ENCODE measurements at regions not wholly inside any gene's neighbourhood (a gene's known extent, or its start where the extent isn't known, plus 50 kb on each side); places are given as distances from the start of the nearest gene placed in this dataset.
"Not testable (repeated sequence)": the region's sequence is repeated elsewhere in the genome, so short reads cannot be mapped to it uniquely, and the experiment has no call there.

DNA sequence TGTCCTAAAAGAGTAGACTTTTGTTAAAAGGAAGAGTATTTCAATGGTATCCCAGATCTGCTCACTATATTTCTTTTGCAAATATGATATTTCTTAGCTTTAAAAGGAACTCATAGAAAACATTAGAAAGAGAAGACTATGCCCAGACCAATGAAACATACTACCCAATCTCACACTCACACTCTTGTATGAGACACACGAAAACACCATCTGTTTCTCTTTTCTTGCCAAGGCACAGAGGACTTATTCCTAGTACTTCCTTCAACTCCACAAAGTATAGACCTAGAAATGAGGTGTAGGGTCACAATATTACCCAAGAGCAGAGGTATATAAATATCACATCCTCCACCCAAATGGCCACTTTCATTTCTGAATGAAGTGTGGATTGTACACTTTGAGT, 292.4 kb upstream of the ACO1 start:
- FAIRE-seq (no peak), DNase-seq (ENCODE audit: low spot score in 2 of 2) (no peak)

- no peak for DNase-seq (ENCODE audit: low spot score in 2 of 2)
- FAIRE-seq = no peak
These were observed 267.2 kb upstream of the ACO1 start for GRCh38 chr9:32117291-32117690.

- FAIRE-seq (no peak), DNase-seq (ENCODE audit: low spot score in 2 of 2) (no peak)
These were observed 255.9 kb upstream of the ACO1 start for GRCh38 chr9:32128546-32128945.

- DNase-seq (ENCODE audit: low spot score in 2 of 2); FAIRE-seq: not testable (repeated sequence)
These were observed 253.7 kb upstream of the ACO1 start for GRCh38 chr9:32130709-32131108.

- DNase-seq (ENCODE audit: low spot score in 2 of 2) (no peak), FAIRE-seq (no peak)
These were observed 247.6 kb upstream of the ACO1 start for GRCh38 chr9:32136700-32137339.

DNA sequence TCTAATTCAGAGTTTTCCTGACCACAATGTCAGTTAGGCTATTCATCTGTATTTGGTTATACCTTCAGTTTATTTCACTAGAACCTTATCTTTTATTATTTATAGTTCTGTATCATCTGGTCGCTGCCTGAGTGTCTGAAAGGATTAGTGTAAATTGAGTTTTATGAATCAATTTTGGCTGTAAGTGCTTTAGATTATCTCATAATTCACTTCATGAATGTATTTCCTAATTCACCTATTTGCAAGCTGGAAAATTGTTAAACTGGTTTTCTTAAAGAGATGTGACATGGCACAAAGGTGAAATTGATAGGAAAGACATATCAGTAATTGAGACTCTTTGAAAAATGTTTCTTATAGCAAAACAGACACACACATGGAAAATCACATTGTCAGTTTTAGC, 242.4 kb upstream of the ACO1 start:
- DNase-seq (ENCODE audit: low spot score in 2 of 2) = no peak
- no peak for FAIRE-seq

DNA sequence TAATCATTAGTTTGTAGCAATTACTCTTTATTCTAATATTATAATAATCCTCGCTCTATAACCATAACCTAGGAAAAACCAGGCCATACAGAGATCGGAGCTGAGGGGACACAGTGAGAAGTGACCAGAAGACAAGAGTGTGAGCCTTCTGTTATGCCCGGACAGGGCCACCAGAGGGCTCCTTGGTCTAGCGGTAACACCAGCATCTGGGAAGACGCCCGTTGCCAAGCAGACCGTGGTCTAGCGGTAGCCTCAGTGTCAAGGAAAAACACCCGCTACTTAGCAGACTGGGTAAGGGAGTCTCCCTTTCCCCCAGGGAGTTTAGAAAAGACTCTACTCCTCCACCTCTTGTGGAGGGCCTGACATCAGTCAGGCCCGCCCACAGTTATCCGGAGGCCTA, 235.9 kb upstream of the ACO1 start:
- DNase-seq (ENCODE audit: low spot score in 2 of 2); FAIRE-seq: not testable (repeated sequence)

DNA sequence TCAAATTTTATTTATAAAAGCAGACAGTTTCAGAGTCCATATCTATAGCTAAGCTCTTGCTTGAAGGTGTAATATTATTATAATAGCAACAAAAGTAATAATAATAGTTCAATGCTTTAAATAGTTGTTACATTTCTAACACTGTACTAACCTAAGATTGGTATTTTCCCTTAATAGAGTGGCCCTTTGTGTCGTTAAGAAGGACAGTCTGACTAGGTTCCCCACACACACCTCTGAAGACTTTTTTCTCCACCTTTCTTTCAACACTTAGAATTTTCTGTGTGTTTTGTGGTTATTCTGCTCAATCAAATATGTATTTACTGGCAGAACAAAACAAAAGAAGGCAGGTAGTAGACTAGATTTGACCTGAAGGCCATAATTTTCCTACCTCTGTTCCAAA, 223.2 kb upstream of the ACO1 start:
- FAIRE-seq (no peak), DNase-seq (ENCODE audit: low spot score in 2 of 2) (no peak)

DNA sequence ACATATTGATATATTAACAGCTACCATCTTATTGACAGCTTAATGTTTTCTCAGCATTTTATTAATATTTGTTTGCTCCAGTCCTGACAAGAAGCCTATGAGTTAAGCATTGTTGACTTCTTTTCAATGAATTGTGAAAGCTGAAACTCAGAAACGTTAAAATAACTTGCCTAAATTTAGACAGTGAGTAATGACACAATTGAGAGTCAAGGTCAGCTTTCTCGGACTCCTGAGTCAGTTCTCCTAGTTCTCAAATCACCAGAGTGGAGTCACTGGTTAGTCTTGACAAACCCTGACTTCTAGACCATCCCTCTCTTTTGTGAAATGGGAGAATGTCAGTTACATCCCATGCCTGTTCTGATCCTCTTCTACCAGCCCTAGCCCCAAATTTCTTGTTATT, 222.7 kb upstream of the ACO1 start:
- DNase-seq (ENCODE audit: low spot score in 2 of 2) (no peak), FAIRE-seq (no peak)

DNA sequence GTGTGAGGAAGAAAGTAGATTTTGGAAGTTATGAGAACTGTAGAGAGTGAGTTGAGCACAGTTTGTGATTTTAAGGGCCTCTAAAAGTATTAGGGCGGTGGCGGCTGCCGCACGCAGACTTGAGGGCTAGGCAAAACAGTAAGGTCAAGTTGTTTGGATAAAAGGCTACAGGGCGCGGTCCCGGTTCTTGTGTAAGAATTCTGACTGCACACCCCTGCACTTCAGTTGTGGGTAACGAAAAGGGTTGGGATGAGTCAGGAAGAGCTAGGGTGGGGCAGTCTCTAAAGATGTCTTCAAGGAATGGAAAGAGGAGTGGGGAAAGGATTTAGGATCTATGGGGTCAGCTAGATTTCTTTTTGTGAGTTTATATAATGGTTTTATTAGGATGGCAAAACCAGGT, 218.1 kb upstream of the ACO1 start:
- FAIRE-seq = not testable (repeated sequence)

GRCh38 chr9:32171339-32171738, 213.1 kb upstream of the ACO1 start:
- DNase-seq (ENCODE audit: low spot score in 2 of 2) (no peak), FAIRE-seq (no peak)

More for the DNA sequence above, 218.1 kb upstream of the ACO1 start:
- DNase-seq (ENCODE audit: low spot score in 2 of 2) = not testable (repeated sequence)

DNA sequence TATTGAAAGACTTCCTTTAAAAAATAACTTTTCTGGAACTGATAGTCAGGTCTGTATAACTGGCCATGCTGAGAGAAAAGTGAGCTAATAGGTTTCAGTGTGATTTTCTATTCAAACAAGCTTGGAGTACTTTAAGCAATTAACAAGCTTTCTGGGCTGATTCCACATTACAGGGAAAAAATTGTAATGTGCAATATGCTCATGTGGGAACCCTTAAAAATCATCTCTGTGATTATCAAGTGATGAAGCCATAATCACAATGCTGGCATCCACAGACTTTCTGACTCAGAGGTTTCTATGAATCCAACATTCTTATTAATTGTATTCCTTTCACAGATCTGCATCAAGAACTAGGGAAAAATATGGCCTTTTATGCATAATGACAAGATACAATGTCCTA, 212.2 kb upstream of the ACO1 start:
- no peak for FAIRE-seq
- no peak for DNase-seq (ENCODE audit: low spot score in 2 of 2)

DNA sequence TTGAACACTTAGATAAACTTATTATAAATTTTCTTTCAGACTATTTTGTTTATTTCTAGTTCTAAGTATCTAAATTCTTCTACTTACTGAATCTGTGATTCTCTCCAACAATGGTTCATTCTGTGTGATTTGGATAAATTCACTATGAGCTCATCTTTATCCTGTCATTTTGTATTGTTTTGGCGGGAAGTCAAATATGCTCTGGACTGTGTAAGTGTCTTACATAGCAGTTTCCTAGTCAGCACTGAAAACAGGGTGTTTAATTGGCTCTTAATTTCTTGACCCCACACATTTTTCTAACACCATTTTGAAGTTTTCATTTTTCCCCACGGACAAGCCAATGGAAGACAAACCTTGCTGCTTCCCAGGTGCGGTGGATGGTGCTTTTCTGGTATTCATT, 207.0 kb upstream of the ACO1 start:
- DNase-seq (ENCODE audit: low spot score in 2 of 2) = no peak
- no peak for FAIRE-seq

DNA sequence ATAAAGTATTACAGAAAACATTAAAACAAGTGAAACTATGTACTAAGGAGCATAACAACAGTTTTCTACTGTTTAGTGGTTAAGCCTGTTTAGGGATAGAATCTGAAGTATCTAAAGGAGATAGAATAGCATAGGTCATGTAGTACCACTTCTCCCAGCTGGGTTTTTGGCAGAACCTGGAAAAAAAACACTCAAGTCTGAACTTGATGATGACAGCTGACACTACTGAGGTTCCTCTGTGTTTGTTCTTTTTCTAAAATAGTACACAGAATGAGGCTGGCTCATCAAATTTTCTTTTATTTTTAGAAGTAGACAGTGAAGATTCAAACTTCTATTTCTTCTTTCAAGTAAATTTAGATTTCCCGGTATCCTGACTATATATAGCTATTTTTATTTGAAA, 203.8 kb upstream of the ACO1 start:
- DNase-seq (ENCODE audit: low spot score in 2 of 2) (no peak), FAIRE-seq (no peak)

- no peak for DNase-seq (ENCODE audit: low spot score in 2 of 2)
- no peak for FAIRE-seq
These were observed 184.2 kb upstream of the ACO1 start for GRCh38 chr9:32200241-32200640.

DNA sequence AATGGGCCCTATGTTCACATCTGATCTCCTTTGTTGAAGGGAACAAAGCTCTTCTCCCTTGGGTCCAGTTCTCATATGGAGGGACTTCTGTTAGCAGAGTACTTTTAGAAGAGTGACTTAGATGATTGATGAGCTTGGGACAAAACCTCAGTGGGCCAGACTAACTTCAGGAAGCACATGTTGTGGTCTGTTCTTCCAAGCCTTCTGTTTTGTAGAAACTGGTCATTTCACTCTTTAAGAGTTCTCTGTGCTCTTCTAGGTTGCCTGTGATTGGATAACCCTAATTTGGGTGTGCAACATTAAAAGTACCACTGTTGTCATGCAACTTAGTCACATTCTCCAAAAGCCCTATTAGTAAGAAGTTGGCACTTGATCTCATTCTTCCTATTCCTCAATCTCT, 183.5 kb upstream of the ACO1 start:
- FAIRE-seq = no peak
- DNase-seq (ENCODE audit: low spot score in 2 of 2) = no peak

DNA sequence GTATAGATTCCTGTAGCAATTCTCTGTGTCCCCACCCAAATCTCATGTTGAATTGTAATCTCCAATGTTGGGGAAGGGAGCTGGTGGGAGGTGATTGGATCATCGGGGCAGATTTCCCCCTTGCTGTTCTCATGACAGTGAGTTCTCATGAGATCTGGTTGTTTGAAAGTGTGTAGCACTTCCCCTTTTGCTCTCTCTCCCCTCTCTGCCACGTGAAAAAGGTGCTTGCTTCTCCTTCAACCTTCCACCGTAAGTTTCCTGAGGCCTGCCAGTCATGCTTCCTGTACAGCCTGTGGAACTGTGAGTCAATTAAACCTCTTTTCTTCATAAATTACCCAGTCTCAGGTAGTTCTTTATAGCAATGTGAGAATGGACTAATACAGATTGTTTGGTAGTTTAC, 175.3 kb upstream of the ACO1 start:
- not testable (repeated sequence) for FAIRE-seq; DNase-seq (ENCODE audit: low spot score in 2 of 2)

GRCh38 chr9:32218100-32218767, 166.2 kb upstream of the ACO1 start:
- FAIRE-seq (no peak), DNase-seq (ENCODE audit: low spot score in 2 of 2) (no peak)

GRCh38 chr9:32220750-32221149, 163.7 kb upstream of the ACO1 start:
- FAIRE-seq = no peak
- DNase-seq (ENCODE audit: low spot score in 2 of 2) = no peak

DNA sequence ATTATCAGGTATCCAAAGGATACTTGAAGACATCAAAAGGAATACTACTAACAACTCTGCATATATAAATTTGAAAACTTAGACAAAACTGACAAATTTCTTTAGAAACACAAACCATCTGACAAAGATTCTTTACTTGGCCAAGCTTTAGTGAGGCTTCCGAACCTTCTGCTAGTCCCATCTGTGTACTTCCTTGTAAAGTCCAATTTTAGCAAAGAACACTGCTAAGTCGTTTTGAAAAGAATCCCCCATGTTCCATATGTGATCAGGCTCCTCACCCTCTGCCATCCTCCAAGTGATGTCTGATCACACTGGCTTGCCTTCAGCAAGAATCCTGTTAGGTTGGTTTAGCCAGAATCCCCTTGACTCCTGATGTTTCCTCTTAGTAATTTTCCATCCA, 150.0 kb upstream of the ACO1 start:
- no peak for FAIRE-seq

GRCh38 chr9:32247168-32247567, 137.3 kb upstream of the ACO1 start:
- FAIRE-seq = no peak
- no peak for DNase-seq (ENCODE audit: low spot score in 2 of 2)

More for the DNA sequence above, 150.0 kb upstream of the ACO1 start:
- no peak for DNase-seq (ENCODE audit: low spot score in 2 of 2)

GRCh38 chr9:32248189-32248712, 136.2 kb upstream of the ACO1 start:
- no peak for FAIRE-seq
- DNase-seq (ENCODE audit: low spot score in 2 of 2) = no peak

Data from frontal cortex (tissue), 3 donors.